GM10248 (cell line): ENCODE measurements at regions not wholly inside any gene's neighbourhood (a gene's known extent, or its start where the extent isn't known, plus 50 kb on each side); places are given as distances from the start of the nearest gene placed in this dataset.

ENCODE experiments used
- CTCF ChIA-PET: fragments of 300-600 bp; sonication (Branson Sonifier 250); formaldehyde crosslinking; extraction: SDS; loops from one replicate; lab custom pipeline; 2021; ENCODE audit warnings: antibody characterized with exemption; lab: Yijun Ruan, JAX
- POLR2A ChIA-PET: fragments of 350-650 bp; sonication (Branson Sonifier 250); formaldehyde crosslinking; extraction: SDS; loops from one replicate; lab custom pipeline; 2020; ENCODE audit warnings: antibody characterized with exemption; lab: Yijun Ruan, JAX
- DNase-seq: peaks from one replicate; pipeline ENCODE4 v3.0.0; 2012; ENCODE audit errors: extremely low spot score
- TF ChIP-seq, protein P1 (sequence below): IDR thresholded peaks from 2 replicates; pipeline ENCODE4 v1.5.1; 2012; ENCODE audit warnings: mild to moderate bottlenecking, low read depth; ENCODE audit errors: extremely low read depth, missing control alignments, control extremely low read depth

DNA sequence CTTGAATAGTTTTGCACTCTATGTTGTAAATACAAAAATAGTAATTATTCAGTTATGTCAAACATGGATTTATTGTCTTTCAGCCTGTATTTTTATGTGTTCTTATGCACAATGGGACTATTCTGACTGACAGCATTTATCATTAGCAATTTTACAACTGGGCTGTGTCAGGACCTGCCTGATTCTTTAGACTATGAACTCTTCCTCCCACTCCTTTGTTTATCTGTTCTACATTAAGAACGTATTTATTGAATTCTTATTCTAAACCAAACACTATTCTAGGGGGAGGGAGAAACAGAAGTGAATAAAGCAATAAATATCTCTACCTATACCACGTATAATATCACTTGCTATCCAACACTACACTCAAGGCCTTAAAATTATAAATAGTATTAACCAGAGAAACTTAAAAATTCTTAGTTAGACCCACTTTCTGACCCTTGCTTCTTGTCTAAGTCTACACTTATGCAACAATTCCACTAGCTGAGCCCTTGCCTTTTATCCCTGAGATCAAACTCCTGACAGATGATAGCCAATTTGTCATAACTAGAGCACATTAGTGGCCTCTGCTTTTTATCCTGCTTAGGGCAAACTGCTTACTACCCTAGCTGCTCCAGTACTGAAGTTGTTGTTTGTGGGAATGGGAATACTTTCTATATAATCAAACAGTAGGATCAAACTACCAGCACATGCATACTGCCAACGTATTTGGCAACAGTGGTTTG lies 494.3 kb downstream of the BRINP3 start:
- TF ChIP-seq, protein P1, sequence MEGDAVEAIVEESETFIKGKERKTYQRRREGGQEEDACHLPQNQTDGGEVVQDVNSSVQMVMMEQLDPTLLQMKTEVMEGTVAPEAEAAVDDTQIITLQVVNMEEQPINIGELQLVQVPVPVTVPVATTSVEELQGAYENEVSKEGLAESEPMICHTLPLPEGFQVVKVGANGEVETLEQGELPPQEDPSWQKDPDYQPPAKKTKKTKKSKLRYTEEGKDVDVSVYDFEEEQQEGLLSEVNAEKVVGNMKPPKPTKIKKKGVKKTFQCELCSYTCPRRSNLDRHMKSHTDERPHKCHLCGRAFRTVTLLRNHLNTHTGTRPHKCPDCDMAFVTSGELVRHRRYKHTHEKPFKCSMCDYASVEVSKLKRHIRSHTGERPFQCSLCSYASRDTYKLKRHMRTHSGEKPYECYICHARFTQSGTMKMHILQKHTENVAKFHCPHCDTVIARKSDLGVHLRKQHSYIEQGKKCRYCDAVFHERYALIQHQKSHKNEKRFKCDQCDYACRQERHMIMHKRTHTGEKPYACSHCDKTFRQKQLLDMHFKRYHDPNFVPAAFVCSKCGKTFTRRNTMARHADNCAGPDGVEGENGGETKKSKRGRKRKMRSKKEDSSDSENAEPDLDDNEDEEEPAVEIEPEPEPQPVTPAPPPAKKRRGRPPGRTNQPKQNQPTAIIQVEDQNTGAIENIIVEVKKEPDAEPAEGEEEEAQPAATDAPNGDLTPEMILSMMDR, result no peak
- DNase-seq, result no peak
- CTCF ChIA-PET, result interaction anchor here (1.1 to 1.9 kb wide), 3 partner anchors 11 to 21 kb away, joined by 3 to 6 read pairs (median 4); no protein-coding TSS in a partner anchor
- POLR2A ChIA-PET, result no interaction called here

DNA sequence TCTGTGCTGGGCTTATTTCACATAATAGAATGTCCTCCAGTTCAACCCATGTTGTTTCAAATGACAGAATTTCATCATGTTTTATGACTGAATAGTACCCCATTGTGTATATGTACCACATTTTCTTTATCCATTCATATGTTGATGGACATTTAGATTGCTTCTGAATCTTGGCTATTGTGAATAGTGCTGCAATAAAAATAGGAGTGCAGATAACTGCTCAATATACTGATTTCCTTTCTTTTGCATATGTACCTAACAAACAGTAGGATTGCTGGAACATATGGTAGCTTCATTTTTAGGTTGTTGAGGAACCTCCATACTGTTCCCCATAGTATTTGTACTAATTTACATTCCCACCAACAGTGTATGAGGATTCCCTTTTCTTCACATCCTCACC lies 491.1 kb downstream of the BRINP3 start:
- CTCF ChIA-PET, result no interaction called here
- POLR2A ChIA-PET, result no interaction called here
- no peak for DNase-seq
- TF ChIP-seq, protein P1, result no peak

DNA sequence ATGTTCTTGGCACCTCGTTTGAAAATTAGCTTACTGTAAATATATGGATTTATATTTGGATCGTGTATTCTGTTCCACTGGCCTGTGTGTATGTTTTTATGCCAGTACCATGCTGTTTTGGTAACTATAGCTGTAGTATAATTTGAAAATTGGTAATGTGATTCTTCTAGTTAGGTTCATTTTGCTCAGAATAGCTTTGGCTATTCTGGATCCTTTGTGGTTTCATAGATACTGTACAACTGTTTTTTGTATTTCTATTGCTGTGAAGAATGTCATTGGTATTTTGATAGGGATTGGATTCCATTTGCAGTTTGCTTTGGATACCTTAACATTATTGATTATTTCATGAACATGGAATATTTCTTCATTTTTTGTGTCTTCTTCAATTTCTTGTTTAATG lies 490.2 kb downstream of the BRINP3 start:
- TF ChIP-seq, protein P1, result no peak
- ChIA-PET POLR2A (no interaction called here), CTCF (interaction anchor here (1.3 kb wide), 1 partner anchor 11 kb away, joined by 4 read pairs; no protein-coding TSS in a partner anchor)
- DNase-seq, result no peak

DNA sequence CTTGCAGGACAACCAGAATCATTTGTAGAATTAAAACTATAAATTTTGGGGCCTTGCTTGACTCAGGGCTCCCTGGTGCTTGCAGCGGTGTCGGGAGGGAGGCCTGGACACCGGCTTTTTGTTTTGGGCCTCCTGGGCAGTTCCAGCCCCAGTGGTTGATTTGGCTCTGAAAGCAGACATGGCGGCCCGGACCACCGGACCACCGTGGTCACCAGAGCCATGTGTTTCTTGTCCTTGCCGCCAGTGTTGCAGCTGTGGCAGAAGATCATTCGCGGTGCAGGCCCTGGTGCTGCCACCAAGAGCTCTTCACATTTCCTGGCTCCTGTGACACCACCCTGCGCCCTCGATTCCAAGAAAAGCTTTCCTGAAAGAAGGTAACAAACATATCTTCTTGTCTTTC lies 484.8 kb downstream of the BRINP3 start:
- TF ChIP-seq, protein P1, result no peak
- CTCF ChIA-PET, result no interaction called here
- DNase-seq, result no peak
- POLR2A ChIA-PET, result no interaction called here

DNA sequence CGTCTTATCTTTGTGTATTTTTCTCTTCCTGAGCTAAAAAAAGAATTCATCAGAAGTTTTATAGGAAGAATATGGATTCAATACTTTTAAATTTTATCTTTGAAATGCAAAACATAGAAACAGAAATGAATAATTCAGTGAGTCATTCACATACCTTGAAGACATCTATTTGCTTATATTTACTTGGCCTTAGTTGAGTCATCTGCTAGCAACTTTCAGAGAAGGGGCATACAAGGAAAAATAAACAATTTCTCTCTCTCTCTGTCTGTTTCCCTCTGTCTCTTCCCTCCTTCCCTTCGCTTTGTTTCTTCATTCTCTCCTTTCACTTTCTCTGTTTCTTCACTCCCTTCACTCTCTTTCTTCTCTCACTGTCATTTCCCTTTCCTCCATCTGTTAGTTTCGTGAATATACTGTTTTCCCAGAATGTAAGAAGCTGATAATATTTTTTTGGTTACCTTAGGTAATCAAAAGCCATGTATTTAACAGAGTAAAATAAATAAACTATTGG lies 477.2 kb downstream of the BRINP3 start:
- ChIA-PET POLR2A (no interaction called here), CTCF (interaction anchor here (1.3 to 1.6 kb wide), 2 partner anchors 12 to 16 kb away, joined by 3 to 5 read pairs; no protein-coding TSS in a partner anchor)
- TF ChIP-seq, protein P1, result no peak
- no peak for DNase-seq

DNA sequence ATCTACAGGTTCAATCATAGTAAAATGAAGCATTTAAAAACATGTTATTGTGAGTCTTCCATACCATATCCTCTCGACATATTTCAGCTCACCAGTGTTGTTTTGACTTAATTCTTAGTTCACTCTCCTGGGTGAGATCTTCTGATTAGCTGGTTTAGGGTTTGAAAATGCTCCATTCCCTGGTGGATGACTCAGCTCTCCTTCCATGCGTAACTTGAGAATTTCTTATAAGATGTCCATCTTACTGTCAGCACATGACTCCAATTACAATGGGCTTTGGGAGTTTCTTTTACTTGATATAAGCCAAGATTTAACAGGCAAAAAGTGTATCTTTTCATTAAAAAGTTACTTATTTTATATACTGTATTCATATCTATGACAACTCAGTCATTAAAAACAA lies 476.5 kb downstream of the BRINP3 start:
- ChIA-PET POLR2A (no interaction called here), CTCF (no interaction called here)
- TF ChIP-seq, protein P1, result no peak
- no peak for DNase-seq
